ENCODE measurements at regions not wholly inside any gene's neighbourhood (a gene's known extent, or its start where the extent isn't known, plus 50 kb on each side); places are given as distances from the start of the nearest gene placed in this dataset.

DNA sequence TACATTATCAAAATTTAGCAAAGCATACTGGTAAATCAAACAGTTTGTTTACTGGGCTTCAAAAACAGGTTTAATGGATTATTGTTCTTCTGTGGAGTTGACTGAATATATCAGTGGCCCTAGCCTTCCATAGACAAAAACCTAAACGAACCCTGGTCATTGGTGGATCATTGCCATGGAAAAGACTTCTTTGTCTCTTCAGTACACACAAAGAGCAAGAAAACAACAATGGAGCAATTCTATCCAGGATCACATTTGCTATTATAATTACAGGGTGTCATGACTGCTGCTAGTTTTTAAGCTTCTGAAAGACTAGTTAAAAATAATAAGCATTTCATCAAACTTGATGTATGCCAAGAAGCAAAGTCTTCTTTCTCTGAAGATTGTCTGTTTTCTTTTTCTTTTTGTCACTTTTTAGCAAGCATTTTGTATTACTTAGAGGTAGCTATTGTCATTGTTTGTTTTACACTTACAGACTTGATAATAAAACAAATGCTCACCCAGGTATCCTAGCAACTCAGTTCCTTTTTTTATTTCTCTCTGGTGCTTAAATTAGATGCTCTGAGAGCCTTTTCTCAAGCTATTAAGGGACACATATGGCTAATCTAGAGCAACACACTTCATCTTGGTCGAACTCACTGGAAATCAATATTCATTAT, 1228.7 kb upstream of the DDX18 start:
- no peak overlapping the region for H3K4me3 ChIP-seq (replicated peaks; ENCODE audit: low read depth, low read length)
- TF ChIP-seq, protein P1, sequence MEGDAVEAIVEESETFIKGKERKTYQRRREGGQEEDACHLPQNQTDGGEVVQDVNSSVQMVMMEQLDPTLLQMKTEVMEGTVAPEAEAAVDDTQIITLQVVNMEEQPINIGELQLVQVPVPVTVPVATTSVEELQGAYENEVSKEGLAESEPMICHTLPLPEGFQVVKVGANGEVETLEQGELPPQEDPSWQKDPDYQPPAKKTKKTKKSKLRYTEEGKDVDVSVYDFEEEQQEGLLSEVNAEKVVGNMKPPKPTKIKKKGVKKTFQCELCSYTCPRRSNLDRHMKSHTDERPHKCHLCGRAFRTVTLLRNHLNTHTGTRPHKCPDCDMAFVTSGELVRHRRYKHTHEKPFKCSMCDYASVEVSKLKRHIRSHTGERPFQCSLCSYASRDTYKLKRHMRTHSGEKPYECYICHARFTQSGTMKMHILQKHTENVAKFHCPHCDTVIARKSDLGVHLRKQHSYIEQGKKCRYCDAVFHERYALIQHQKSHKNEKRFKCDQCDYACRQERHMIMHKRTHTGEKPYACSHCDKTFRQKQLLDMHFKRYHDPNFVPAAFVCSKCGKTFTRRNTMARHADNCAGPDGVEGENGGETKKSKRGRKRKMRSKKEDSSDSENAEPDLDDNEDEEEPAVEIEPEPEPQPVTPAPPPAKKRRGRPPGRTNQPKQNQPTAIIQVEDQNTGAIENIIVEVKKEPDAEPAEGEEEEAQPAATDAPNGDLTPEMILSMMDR (IDR thresholded peaks at IDR 0.05; ENCODE audit: low read depth, low read length, missing control alignments) = no peak
- no peak for DNase-seq (ENCODE audit: extremely low read depth, low read depth)

DNA sequence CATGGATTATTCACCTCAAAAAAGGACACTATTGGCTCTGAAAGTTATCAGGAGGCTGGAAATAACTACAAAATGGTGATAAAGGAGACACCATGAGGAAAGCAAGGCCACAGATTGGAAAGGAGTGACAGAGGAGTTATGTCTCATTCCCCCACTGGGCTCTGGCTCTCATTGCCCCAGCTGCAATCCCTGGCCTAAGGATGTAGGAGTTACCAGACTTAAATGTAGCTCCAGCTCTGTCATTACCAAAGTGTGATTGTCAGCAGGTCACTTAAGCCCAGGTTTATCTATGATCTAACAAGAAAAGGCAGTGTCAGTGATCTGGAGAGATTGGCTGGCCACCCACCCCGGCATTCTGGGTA, 1228.2 kb upstream of the DDX18 start:
- TF ChIP-seq, protein P1 (IDR thresholded peaks at IDR 0.05; ENCODE audit: low read depth, low read length, missing control alignments) = no peak
- no peak overlapping the region for H3K4me3 ChIP-seq (replicated peaks; ENCODE audit: low read depth, low read length)
- no peak for DNase-seq (ENCODE audit: extremely low read depth, low read depth)

All from HFF-Myc (cell line).